Inflammatory macrophage (primary cell): ENCODE measurements at regions not wholly inside any gene's neighbourhood (a gene's known extent, or its start where the extent isn't known, plus 50 kb on each side); places are given as distances from the start of the nearest gene placed in this dataset.

Experiments
- DNase-seq, 2 donors: peaks; one replicate each; pipeline ENCODE4 v3.0.0-alpha.2; 2020 to 2022

GRCh38 chr9:91043056-91043810 lies 241.6 kb downstream of the SYK start:
- DNase-seq: peak in 1 of 2 donors; percentile 29

- no peak for DNase-seq
Measured at GRCh38 chr9:91043811-91044175, 242.2 kb downstream of the SYK start.

GRCh38 chr9:91044354-91044753 lies 242.7 kb downstream of the SYK start:
- DNase-seq: no peak

GRCh38 chr9:91045041-91045440 lies 243.4 kb downstream of the SYK start:
- no peak for DNase-seq

- no peak for DNase-seq
Measured at GRCh38 chr9:91047529-91047928, 245.9 kb downstream of the SYK start.

GRCh38 chr9:91047993-91048607 lies 246.5 kb downstream of the SYK start:
- DNase-seq: no peak

GRCh38 chr9:91048749-91049148 lies 247.1 kb downstream of the SYK start:
- DNase-seq: no peak

GRCh38 chr9:91053824-91054223 lies 252.2 kb downstream of the SYK start:
- no peak for DNase-seq

- DNase-seq: no peak
Measured at GRCh38 chr9:91055845-91056244, 254.2 kb downstream of the SYK start.

GRCh38 chr9:91056486-91056885 lies 254.9 kb downstream of the SYK start:
- DNase-seq: no peak

- DNase-seq: no peak
Measured at GRCh38 chr9:91056917-91057316, 255.3 kb downstream of the SYK start.

GRCh38 chr9:91059713-91060112 lies 258.1 kb downstream of the SYK start:
- DNase-seq: no peak

- DNase-seq: peak; percentile 67 to 82
Measured at GRCh38 chr9:91060520-91061343, 259.1 kb downstream of the SYK start.

GRCh38 chr9:91061506-91061905 lies 259.9 kb downstream of the SYK start:
- peak; percentile 34 for DNase-seq

- no peak for DNase-seq
Measured at GRCh38 chr9:91062281-91062680, 260.7 kb downstream of the SYK start.

GRCh38 chr9:91063471-91063870 lies 261.9 kb downstream of the SYK start:
- DNase-seq: no peak

- no peak for DNase-seq
Measured at GRCh38 chr9:91065231-91066041, 263.8 kb downstream of the SYK start.

- DNase-seq: no peak
Measured at GRCh38 chr9:91066042-91066415, 264.4 kb downstream of the SYK start.

- DNase-seq: no peak
Measured at GRCh38 chr9:91066856-91067255, 265.2 kb downstream of the SYK start.

GRCh38 chr9:91067306-91067860 lies 265.8 kb downstream of the SYK start:
- no peak for DNase-seq

GRCh38 chr9:91071184-91071990 lies 269.8 kb downstream of the SYK start:
- no peak for DNase-seq
